Endothelial cell of umbilical vein (primary cell): ENCODE measurements at regions not wholly inside any gene's neighbourhood (a gene's known extent, or its start where the extent isn't known, plus 50 kb on each side); places are given as distances from the start of the nearest gene placed in this dataset.

Experiments used
- BruUV-seq: library from RNA; stranded (reverse); fragments of 400-500 nt; replicated peaks from 2 replicates; lab custom pipeline; 2021; lab: Mats Ljungman, UMichigan
- CTCF ChIA-PET: fragments of 300-600, 350-600 bp; sonication (Branson Sonifier 250); formaldehyde crosslinking; loops from one replicate; lab custom pipeline; 2021; ENCODE audit warnings: antibody characterized with exemption, inconsistent platforms; lab: Charles Lee
- POLR2A ChIA-PET: fragments of 300-600, 350-600 bp; sonication (Branson Sonifier 250); formaldehyde crosslinking; loops from one replicate; lab custom pipeline; 2021; ENCODE audit warnings: antibody characterized with exemption, inconsistent platforms; lab: Charles Lee
- DNase-seq: peaks from one replicate; pipeline ENCODE4 v3.0.0-alpha.2; 2011; ENCODE audit warnings: low read depth, low spot score
- FAIRE-seq: peaks from 2 replicates; lab custom pipeline; 2011; peaks lifted over from hg19 to GRCh38; lab: Jason Lieb, UNC
- H2AFZ ChIP-seq: 2 replicates; pipeline ENCODE4 v1.6.0; 2012; ENCODE audit warnings: low read depth, low read length, control low read depth, inconsistent platforms
- H3K27ac ChIP-seq: 2 replicates; pipeline ENCODE4 v1.5.1; 2011; ENCODE audit warnings: low read depth, mild to moderate bottlenecking, control low read depth, low read length, moderate library complexity; ENCODE audit not compliant: insufficient read depth
- H3K27me3 ChIP-seq, 2 experiments: 2 replicates each; pipeline versions ENCODE4 v1.6.0 to v1.6.1; 2011; ENCODE audit warnings: low read length in 2 of 2, mixed read lengths in 1 of 2; ENCODE audit not compliant: control insufficient read depth in 2 of 2, insufficient read depth in 2 of 2
- H3K36me3 ChIP-seq, 2 experiments: 2 replicates in 1 of 2; 3 replicates in 1 of 2; pipeline ENCODE4 v1.5.1; 2011; ENCODE audit warnings: low read length in 2 of 2, mild to moderate bottlenecking in 1 of 2, moderate library complexity in 1 of 2; ENCODE audit not compliant: control insufficient read depth in 2 of 2, insufficient read depth in 2 of 2; ENCODE audit errors: extremely low read depth in 1 of 2
- H3K4me1 ChIP-seq: 3 replicates; pipeline ENCODE4 v1.5.1; 2011; ENCODE audit warnings: mild to moderate bottlenecking, low read length; ENCODE audit not compliant: control insufficient read depth, insufficient read depth; ENCODE audit errors: extremely low read depth
- H3K4me2 ChIP-seq: 2 replicates; pipeline ENCODE4 v1.6.1; 2011; ENCODE audit warnings: low read length, control low read depth, mixed read lengths; ENCODE audit not compliant: insufficient read depth
- H3K4me3 ChIP-seq, 3 experiments: fragments of 200-600 bp in 1 of 3; sonication (generic), shearing (Covaris generic) in 1 of 3; replicated peaks in 1 of 3; 2 replicates each; pipeline ENCODE4 v1.5.1; 2011 to 2016; ENCODE audit warnings: control low read depth in 3 of 3, low read length in 3 of 3, mild to moderate bottlenecking in 2 of 3, inconsistent platforms in 1 of 3, low read depth in 1 of 3, moderate library complexity in 1 of 3; ENCODE audit not compliant: insufficient read depth in 1 of 3
- H3K79me2 ChIP-seq: 2 replicates; pipeline ENCODE4 v1.6.0; 2012; ENCODE audit warnings: low read length, inconsistent platforms; ENCODE audit not compliant: control insufficient read depth, insufficient read depth
- H3K9ac ChIP-seq: replicated peaks from 2 replicates; pipeline ENCODE3; 2011; ENCODE audit warnings: low read length, control low read depth; ENCODE audit not compliant: insufficient read depth; ENCODE audit errors: extremely low read depth
- H3K9me1 ChIP-seq: replicated peaks from 3 replicates; pipeline ENCODE4 v1.6.0; 2011; ENCODE audit warnings: mild to moderate bottlenecking, low read length; ENCODE audit not compliant: control insufficient read depth, insufficient read depth; ENCODE audit errors: extremely low read depth
- H3K9me3 ChIP-seq: replicated peaks from 2 replicates; pipeline ENCODE4 v1.5.1; 2012; ENCODE audit warnings: low read length, inconsistent platforms; ENCODE audit not compliant: control insufficient read depth, insufficient read depth
- H4K20me1 ChIP-seq: replicated peaks from 2 replicates; pipeline ENCODE3; 2011; ENCODE audit warnings: mild to moderate bottlenecking, low read length; ENCODE audit not compliant: control insufficient read depth, insufficient read depth; ENCODE audit errors: extremely low read depth
- CTCF ChIP-seq, 2 donors: IDR thresholded peaks; 1 replicate in 1 of 2; 2 replicates in 1 of 2; pipeline ENCODE4 v1.5.1; 2011; ENCODE audit warnings: low read length in 2 of 2, mild to moderate bottlenecking in 2 of 2, moderate library complexity in 2 of 2, control low read depth in 1 of 2, inconsistent platforms in 1 of 2, low read depth in 1 of 2; ENCODE audit not compliant: insufficient read depth in 1 of 2; ENCODE audit errors: extremely low read depth in 1 of 2
- EZH2 ChIP-seq: IDR thresholded peaks from 2 replicates; pipeline ENCODE4 v1.6.1; 2012; ENCODE audit warnings: borderline replicate concordance, low read depth, mild to moderate bottlenecking, moderate library complexity, low read length, inconsistent platforms; ENCODE audit not compliant: severe bottlenecking
- FOS ChIP-seq: IDR thresholded peaks from 2 replicates; pipeline ENCODE4 v1.6.1; 2011; ENCODE audit warnings: mild to moderate bottlenecking, low read length, moderate library complexity, borderline replicate concordance; ENCODE audit not compliant: insufficient read depth
- GATA2 ChIP-seq: IDR thresholded peaks from 2 replicates; pipeline ENCODE4 v1.7.0; 2011; ENCODE audit warnings: low read depth, mild to moderate bottlenecking, moderate library complexity, mixed read lengths, low read length; ENCODE audit not compliant: insufficient read length, insufficient read depth
- JUN ChIP-seq: IDR thresholded peaks from 2 replicates; pipeline ENCODE4 v1.6.1; 2011; ENCODE audit warnings: borderline replicate concordance, low read depth; ENCODE audit not compliant: insufficient read length, insufficient read depth
- MYC ChIP-seq: IDR thresholded peaks from one replicate; pipeline ENCODE4 v1.6.1; 2011; ENCODE audit warnings: mild to moderate bottlenecking, low read depth, low read length
- POLR2A ChIP-seq: IDR thresholded peaks from 2 replicates; pipeline ENCODE4 v1.6.1; 2012; ENCODE audit warnings: low read depth, mild to moderate bottlenecking, control low read depth, low read length
- POLR2AphosphoS5 ChIP-seq: IDR thresholded peaks from 2 replicates; pipeline ENCODE4 v1.6.1; 2012; ENCODE audit warnings: low read depth, mild to moderate bottlenecking, control low read depth, low read length, moderate library complexity; ENCODE audit not compliant: insufficient read depth
- dilution Hi-C: fragments of 300-500 bp; cut with MboI; formaldehyde crosslinking; loops from one replicate; pipeline ENCODE4 v1.15.0; 2019; ENCODE audit warnings: low sequenced_read_pairs; ENCODE audit not compliant: extremely low pct_ligation_motif_present
- intact Hi-C: fragments of 100-400 bp; cut with micrococcal nuclease; formaldehyde crosslinking; loops from one replicate; pipeline ENCODE4 v1.10.0; 2022
- TF ChIP-seq, protein P1 (sequence below): IDR thresholded peaks from 2 replicates; pipeline ENCODE4 v1.6.1; 2011; ENCODE audit not compliant: insufficient read depth, insufficient read length

- dilution Hi-C loops (no loop called here), intact Hi-C loops (no loop called here)
- H3K9ac ChIP-seq: no peak overlapping the region
- DNase-seq: no peak
- no peaks in the 10 kb centered on the region for H4K20me1 ChIP-seq
- no peak for FAIRE-seq
- H3K4me2 ChIP-seq: no peak overlapping the region
- H3K79me2 ChIP-seq: no peaks in the 10 kb centered on the region
- no peaks in the 10 kb centered on the region for H3K9me3 ChIP-seq
- TF ChIP-seq MYC (no peak), POLR2A (no peak), FOS (no peak), POLR2AphosphoS5 (no peak), GATA2 (no peak), CTCF (IDR thresholded peaks at IDR 0.05; ENCODE audit: extremely low read depth in 1 of 2, insufficient read depth in 1 of 2, low read depth in 1 of 2, low read length in 2 of 2) (no peak), EZH2 (no peak), JUN (no peak)
- TF ChIP-seq, protein P1, sequence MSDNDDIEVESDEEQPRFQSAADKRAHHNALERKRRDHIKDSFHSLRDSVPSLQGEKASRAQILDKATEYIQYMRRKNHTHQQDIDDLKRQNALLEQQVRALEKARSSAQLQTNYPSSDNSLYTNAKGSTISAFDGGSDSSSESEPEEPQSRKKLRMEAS: no peak
- H2AFZ ChIP-seq: no peak overlapping the region
- H3K27me3 ChIP-seq: peaks cover 1 to 3% of the 10 kb centered on the region in 2 experiments
- POLR2A ChIA-PET: no interaction called here
- no peaks in the 10 kb centered on the region for H3K36me3 ChIP-seq
- CTCF ChIA-PET: interaction anchor here (1.3 to 1.5 kb wide), 2 partner anchors 9 to 18 kb away, joined by 3 to 4 read pairs; no protein-coding TSS in a partner anchor
- no peaks in the 10 kb centered on the region for H3K4me1 ChIP-seq
- H3K9me1 ChIP-seq: no peaks in the 10 kb centered on the region
- no peak overlapping the region for H3K4me3 ChIP-seq
- H3K27ac ChIP-seq: no peak overlapping the region
- BruUV-seq: no TSS peak
Measured at GRCh38 chr12:30437616-30438015, 258.1 kb downstream of the IPO8 start.
